T-cell (primary cell): ENCODE measurements at regions not wholly inside any gene's neighbourhood (a gene's known extent, or its start where the extent isn't known, plus 50 kb on each side); places are given as distances from the start of the nearest gene placed in this dataset.

Experiments used
- ATAC-seq, 4 experiments: fragments of 200-7000 bp in 3 of 4; fragments of 150-1000 bp in 1 of 4; cut with Tn5 transposase; replicated peaks in 1 of 4; 1 replicate in 3 of 4; 2 replicates in 1 of 4; pipeline ENCODE4 v1.10.0; 2021; ENCODE audit warnings: moderate library complexity in 3 of 4, mild to moderate bottlenecking in 2 of 4, moderate number of reproducible peaks in 1 of 4
- CTCF ChIA-PET, 2 donors: fragments of 300-600 bp; sonication (Branson Sonifier 250); formaldehyde crosslinking; loops; one replicate each; lab custom pipeline; 2022; ENCODE audit warnings: antibody characterized with exemption in 2 of 2; lab: Charles Lee
- POLR2A ChIA-PET, 2 donors: fragments of 300-600 bp; sonication (Branson Sonifier 250); formaldehyde crosslinking; loops; one replicate each; lab custom pipeline; 2022; ENCODE audit warnings: antibody characterized with exemption in 2 of 2; lab: Charles Lee
- DNase-seq, 35 experiments: peaks; one replicate each; pipeline versions ENCODE4 v3.0.0 to v3.0.0-alpha.2; 2013 to 2023
- H3K27ac ChIP-seq: one replicate; pipeline ENCODE4 v1.5.1; 2013; ENCODE audit warnings: low read length
- H3K27me3 ChIP-seq, 2 experiments: replicated peaks in 1 of 2; 1 replicate in 1 of 2; 2 replicates in 1 of 2; pipeline versions ENCODE4 v1.6.1 to v1.7.0; 2013; ENCODE audit warnings: low read length in 1 of 2, mixed read lengths in 1 of 2; ENCODE audit not compliant: control insufficient read depth in 2 of 2, insufficient read depth in 2 of 2; ENCODE audit errors: extremely low read depth in 1 of 2
- H3K36me3 ChIP-seq, 2 donors: 1 replicate in 1 of 2; 2 replicates in 1 of 2; pipeline versions ENCODE4 v1.6.1 to v1.7.0; 2013; ENCODE audit warnings: low read length in 1 of 2; ENCODE audit not compliant: control insufficient read depth in 2 of 2, insufficient read depth in 1 of 2; ENCODE audit errors: extremely low read depth in 1 of 2
- H3K4me1 ChIP-seq, 2 experiments: 1 replicate in 1 of 2; 2 replicates in 1 of 2; pipeline versions ENCODE4 v1.6.1 to v1.7.0; 2013; ENCODE audit warnings: low read length in 2 of 2, mixed read lengths in 1 of 2; ENCODE audit not compliant: insufficient read depth in 2 of 2, control insufficient read depth in 1 of 2; ENCODE audit errors: extremely low read depth in 1 of 2
- H3K4me3 ChIP-seq, 2 donors: 1 replicate in 1 of 2; 2 replicates in 1 of 2; pipeline versions ENCODE4 v1.5.1 to v1.7.0; 2013; ENCODE audit warnings: mild to moderate bottlenecking in 2 of 2, low read length in 1 of 2, moderate library complexity in 1 of 2; ENCODE audit not compliant: control insufficient read depth in 1 of 2; ENCODE audit errors: extremely low read depth in 1 of 2
- H3K9me3 ChIP-seq: 2 replicates; pipeline ENCODE4 v1.7.0; 2013
- H3K27ac Mint-ChIP-seq, 2 donors: one replicate each; pipeline ENCODE4 v1.8.0; 2020 to 2021; ENCODE audit warnings: mild to moderate bottlenecking in 2 of 2, mixed read lengths in 2 of 2
- H3K27me3 Mint-ChIP-seq, 2 donors: one replicate each; pipeline ENCODE4 v1.8.0; 2021 to 2022; ENCODE audit warnings: mixed read lengths in 2 of 2
- H3K36me3 Mint-ChIP-seq: one replicate; pipeline ENCODE4 v1.8.0; 2021; ENCODE audit warnings: mixed read lengths
- H3K4me1 Mint-ChIP-seq, 3 donors: one replicate each; pipeline ENCODE4 v1.8.0; 2020 to 2022; ENCODE audit warnings: mixed read lengths in 3 of 3, mild to moderate bottlenecking in 1 of 3
- H3K4me3 Mint-ChIP-seq, 3 donors: one replicate each; pipeline ENCODE4 v1.8.0; 2020 to 2022; ENCODE audit warnings: mild to moderate bottlenecking in 3 of 3, mixed read lengths in 3 of 3, moderate library complexity in 3 of 3
- H3K9me3 Mint-ChIP-seq, 3 donors: one replicate each; pipeline ENCODE4 v1.8.0; 2020 to 2022; ENCODE audit warnings: mixed read lengths in 3 of 3
- WGBS: methylation state at CpG from one replicate; pipeline ENCODE4 v1.1.5; 2013; ENCODE audit warnings: missing lambda C conversion rate; ENCODE audit not compliant: insufficient coverage; 5-methylcytosine and 5-hydroxymethylcytosine counted together

DNA sequence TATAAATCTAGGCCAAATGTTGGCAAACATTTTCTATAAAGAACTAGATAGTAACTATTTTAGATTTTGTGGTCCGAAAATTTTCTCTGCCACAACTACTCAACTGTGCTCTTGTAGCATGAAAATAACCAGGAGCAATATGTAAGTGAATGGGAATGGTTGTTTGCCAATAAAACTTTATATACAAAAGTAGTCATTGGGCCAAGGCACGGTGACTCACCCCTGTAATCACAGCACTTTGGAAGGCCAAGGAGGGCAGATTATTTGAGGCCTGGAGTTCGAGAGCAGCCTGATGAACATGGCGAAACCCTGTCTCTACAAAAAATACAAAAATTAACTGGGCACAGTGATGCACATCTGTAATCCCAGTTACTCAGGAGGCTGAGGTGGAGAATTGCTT lies 617.1 kb downstream of the EPM2A start:
- ATAC-seq (no peak), DNase-seq (no peak)
- Histone ChIP-seq H3K9me3 (no peaks in the 10 kb centered on the region), H3K4me3 (no peak overlapping the region), H3K4me1 (no peaks in the 10 kb centered on the region), H3K36me3 (no peaks in the 10 kb centered on the region), H3K27ac (no peak overlapping the region), H3K27me3 (no peaks in the 10 kb centered on the region)
- Mint-ChIP-seq H3K9me3 (peaks cover 0 to 3% (median 0%) of the 10 kb centered on the region in 3 donors), H3K4me3 (no peak overlapping the region), H3K4me1 (no peaks in the 10 kb centered on the region), H3K36me3 (no peaks in the 10 kb centered on the region), H3K27me3 (peaks cover 0 to 4% of the 10 kb centered on the region in 2 donors), H3K27ac (no peak overlapping the region)
- ChIA-PET POLR2A (no interaction called here), CTCF (no interaction called here)
- no CpG with 5 or more reads among the region's 4 CpGs for WGBS

- Histone ChIP-seq H3K4me3 (no peak overlapping the region), H3K27ac (no peak overlapping the region), H3K36me3 (no peaks in the 10 kb centered on the region), H3K9me3 (no peaks in the 10 kb centered on the region), H3K27me3 (no peaks in the 10 kb centered on the region), H3K4me1 (no peaks in the 10 kb centered on the region)
- ChIA-PET POLR2A (no interaction called here), CTCF (no interaction called here)
- Mint-ChIP-seq H3K9me3 (peaks cover 0 to 4% (median 3%) of the 10 kb centered on the region in 3 donors), H3K27me3 (peaks cover 2 to 9% of the 10 kb centered on the region in 2 donors), H3K4me3 (no peak overlapping the region), H3K4me1 (no peaks in the 10 kb centered on the region), H3K36me3 (no peaks in the 10 kb centered on the region), H3K27ac (no peak overlapping the region)
- no peak for DNase-seq
- WGBS = no CpG with 5 or more reads among the region's 4 CpGs
- no peak for ATAC-seq
Measured at GRCh38 chr6:145119081-145119480, 616.2 kb downstream of the EPM2A start.

DNA sequence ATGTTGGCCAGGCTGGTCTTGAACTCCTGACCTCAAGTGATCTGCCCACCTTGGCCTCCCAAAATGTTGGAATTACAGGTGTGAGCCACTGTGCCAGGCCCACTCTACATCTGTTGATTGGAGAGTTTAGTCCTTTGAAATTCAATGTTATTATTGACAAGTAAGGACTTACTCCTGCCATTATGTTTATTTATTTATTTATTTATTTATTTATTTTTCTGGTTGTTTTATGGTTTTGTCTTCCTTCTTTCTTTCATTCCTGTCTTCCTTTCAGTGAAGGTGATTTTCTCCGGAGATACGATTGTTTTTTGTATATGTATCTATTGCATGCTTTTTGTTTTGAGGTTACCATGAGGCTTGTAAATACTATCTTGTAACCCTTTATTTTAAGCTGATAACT lies 602.6 kb downstream of the EPM2A start:
- Histone ChIP-seq H3K27me3 (no peaks in the 10 kb centered on the region), H3K4me1 (no peaks in the 10 kb centered on the region), H3K36me3 (no peaks in the 10 kb centered on the region), H3K9me3 (no peaks in the 10 kb centered on the region), H3K27ac (no peak overlapping the region), H3K4me3 (no peak overlapping the region)
- Mint-ChIP-seq H3K4me3 (no peak overlapping the region), H3K36me3 (no peaks in the 10 kb centered on the region), H3K27ac (no peak overlapping the region), H3K9me3 (peaks cover 0 to 5% (median 0%) of the 10 kb centered on the region in 3 donors), H3K27me3 (peaks cover 7 to 20% of the 10 kb centered on the region in 2 donors), H3K4me1 (no peaks in the 10 kb centered on the region)
- ATAC-seq (no peak), DNase-seq (no peak)
- ChIA-PET CTCF (no interaction called here), POLR2A (no interaction called here)
- WGBS = no CpG with 5 or more reads among the region's 2 CpGs

DNA sequence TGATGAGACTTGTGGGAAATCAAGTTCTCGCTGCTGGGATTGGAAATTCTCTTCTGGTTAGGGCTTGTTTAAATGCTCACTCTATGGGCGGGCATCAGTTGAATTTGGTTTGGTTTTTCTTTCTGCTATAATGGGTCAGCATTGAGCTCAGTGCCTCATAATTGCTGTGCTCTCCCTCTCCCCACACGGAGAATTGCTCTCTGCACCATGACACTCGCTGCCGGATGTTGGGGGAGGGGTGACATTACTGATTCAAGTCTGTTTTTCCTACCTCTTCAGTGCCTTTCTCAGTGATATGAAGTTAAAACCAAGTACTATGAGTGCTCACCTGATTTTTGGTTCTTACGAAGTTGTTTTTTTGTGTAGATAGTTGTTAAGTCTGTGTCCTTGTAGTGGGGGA lies 599.6 kb downstream of the EPM2A start:
- POLR2A ChIA-PET = no interaction called here
- Histone ChIP-seq H3K27me3 (no peaks in the 10 kb centered on the region), H3K36me3 (no peaks in the 10 kb centered on the region), H3K4me3 (no peak overlapping the region), H3K27ac (no peak overlapping the region), H3K9me3 (no peaks in the 10 kb centered on the region), H3K4me1 (no peaks in the 10 kb centered on the region)
- Mint-ChIP-seq H3K27ac (no peak overlapping the region), H3K36me3 (no peaks in the 10 kb centered on the region), H3K4me1 (no peaks in the 10 kb centered on the region), H3K9me3 (peaks cover 0 to 5% (median 0%) of the 10 kb centered on the region in 3 donors), H3K4me3 (no peak overlapping the region), H3K27me3 (peaks cover 10 to 33% of the 10 kb centered on the region in 2 donors)
- ATAC-seq (no peak), DNase-seq (no peak)
- CTCF ChIA-PET = no interaction called here
- 33% methylated on average over 1 of the region's 6 CpGs for WGBS

DNA sequence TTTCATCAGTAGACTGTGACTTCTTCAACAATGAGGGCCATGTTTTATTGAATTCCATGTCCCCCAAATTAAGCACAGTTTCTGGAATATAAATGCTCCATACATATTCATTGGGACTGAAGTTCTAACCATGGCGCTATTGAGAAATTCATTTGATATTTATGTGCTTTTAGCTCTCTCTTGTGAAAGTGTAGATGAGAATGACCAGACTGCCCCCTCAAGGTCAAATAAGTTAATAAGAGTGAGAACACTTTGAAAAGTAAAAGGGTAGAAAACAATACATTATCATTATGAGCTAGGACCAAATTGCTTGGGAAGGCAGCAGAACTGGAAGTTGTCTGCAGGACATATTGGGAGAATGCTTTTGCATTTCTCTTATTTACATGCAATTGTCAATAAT lies 597.9 kb downstream of the EPM2A start:
- Mint-ChIP-seq H3K4me1 (no peaks in the 10 kb centered on the region), H3K27ac (no peak overlapping the region), H3K9me3 (peaks cover 0 to 5% (median 0%) of the 10 kb centered on the region in 3 donors), H3K4me3 (no peak overlapping the region), H3K36me3 (no peaks in the 10 kb centered on the region), H3K27me3 (peaks cover 12 to 34% of the 10 kb centered on the region in 2 donors)
- no peaks in the 10 kb centered on the region for H3K27me3 ChIP-seq
- H3K4me1 ChIP-seq = no peaks in the 10 kb centered on the region
- ATAC-seq (no peak), DNase-seq (no peak)
- WGBS = no CpG with 5 or more reads among the region's 1 CpG
- H3K9me3 ChIP-seq = no peaks in the 10 kb centered on the region
- CTCF ChIA-PET = no interaction called here
- H3K36me3 ChIP-seq = no peaks in the 10 kb centered on the region
- POLR2A ChIA-PET = no interaction called here
- H3K4me3 ChIP-seq = no peak overlapping the region
- no peak overlapping the region for H3K27ac ChIP-seq

DNA sequence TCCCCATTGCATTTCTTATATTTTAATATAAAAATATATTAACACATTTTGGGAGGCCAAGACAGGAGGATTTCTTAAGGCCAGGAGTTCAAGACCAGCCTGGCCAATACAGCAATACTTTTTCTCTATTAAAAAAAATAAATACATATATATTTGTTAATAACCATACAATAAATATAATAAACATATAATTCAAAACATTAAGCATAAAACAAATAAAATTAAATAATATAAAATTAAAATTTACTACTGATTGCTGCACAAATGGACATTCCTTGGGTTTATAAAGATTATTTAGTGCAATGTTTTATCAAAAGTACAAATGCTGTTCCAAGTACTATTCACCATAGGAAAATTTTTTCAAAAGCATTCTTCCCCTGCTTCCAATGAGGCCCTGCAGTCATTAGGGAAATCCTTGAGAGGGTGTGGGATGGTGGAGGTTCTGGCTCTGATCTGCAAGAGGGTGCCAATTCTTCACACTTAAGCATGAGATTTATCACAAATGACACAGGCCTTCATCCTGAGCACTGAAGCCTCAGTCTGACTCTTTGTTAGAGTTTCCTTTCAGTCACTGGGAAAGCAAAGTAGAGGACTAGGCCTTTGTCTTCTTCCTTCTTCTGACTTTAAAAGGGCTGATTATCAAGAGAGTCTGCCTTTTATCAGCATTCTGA lies 596.7 kb downstream of the EPM2A start:
- H3K9me3 ChIP-seq = no peaks in the 10 kb centered on the region
- H3K4me3 Mint-ChIP-seq = no peak overlapping the region
- no peak for DNase-seq
- ChIA-PET CTCF (no interaction called here), POLR2A (no interaction called here)
- no peak overlapping the region for H3K4me3 ChIP-seq
- peaks cover 12 to 39% of the 10 kb centered on the region in 2 donors for H3K27me3 Mint-ChIP-seq
- no peak for ATAC-seq
- no peaks in the 10 kb centered on the region for H3K4me1 Mint-ChIP-seq
- no peaks in the 10 kb centered on the region for H3K27me3 ChIP-seq
- no peak overlapping the region for H3K27ac ChIP-seq
- H3K36me3 ChIP-seq = no peaks in the 10 kb centered on the region
- no peak overlapping the region for H3K27ac Mint-ChIP-seq
- H3K9me3 Mint-ChIP-seq = peaks cover 0 to 5% (median 0%) of the 10 kb centered on the region in 3 donors
- no peaks in the 10 kb centered on the region for H3K36me3 Mint-ChIP-seq
- no peaks in the 10 kb centered on the region for H3K4me1 ChIP-seq
